ENCODE measurements at regions not wholly inside any gene's neighbourhood (a gene's known extent, or its start where the extent isn't known, plus 50 kb on each side); places are given as distances from the start of the nearest gene placed in this dataset.

DNA sequence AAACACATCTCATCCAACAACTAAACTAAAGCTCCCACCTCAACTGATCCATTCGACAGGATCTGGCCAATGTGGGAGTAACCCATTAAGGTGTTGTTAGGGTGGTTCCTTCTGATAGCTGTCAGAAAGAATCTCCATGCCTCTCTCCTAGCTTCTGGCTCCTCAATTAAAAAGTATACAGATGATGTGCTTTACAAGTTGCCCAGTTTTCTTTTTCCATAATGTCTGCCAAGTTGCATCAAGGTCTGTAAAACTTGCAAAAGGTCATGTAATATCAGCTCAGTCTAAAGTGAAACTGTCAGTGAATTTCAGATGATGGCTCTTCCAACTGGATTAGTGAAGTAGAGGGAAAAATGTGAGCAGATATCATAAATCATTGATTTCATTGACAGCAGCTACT is 191.8 kb downstream of the RAB28 start:
- H3K9me3 ChIP-seq (ENCODE audit: control insufficient read depth, insufficient read depth, low read length): peaks cover 6% of the 10 kb centered on the region
- H2BK20ac ChIP-seq (ENCODE audit: low read depth, low read length): no peak overlapping the region
- H2BK5ac ChIP-seq (ENCODE audit: low read depth, low read length, poor library complexity, severe bottlenecking): no peak overlapping the region
- H2BK120ac ChIP-seq (ENCODE audit: low read depth, low read length): no peak overlapping the region
- no peak overlapping the region for H2AK5ac ChIP-seq (ENCODE audit: low read depth, low read length)
- no peak overlapping the region for H3K4ac ChIP-seq (ENCODE audit: low read depth, low read length)
- no peaks in the 10 kb centered on the region for H3K79me1 ChIP-seq (ENCODE audit: low read depth in 1 of 2, low read length in 2 of 2)
- POLR2A ChIA-PET (ENCODE audit: unreplicated experiment): no interaction called here
- H4K20me1 ChIP-seq (ENCODE audit: insufficient read depth, low read length): no peaks in the 10 kb centered on the region
- H3K4me2 ChIP-seq (ENCODE audit: low read depth, low read length): no peak overlapping the region
- no peak for DNase-seq
- no peak overlapping the region for H4K5ac ChIP-seq (ENCODE audit: low read depth, low read length)
- CTCF ChIA-PET: interaction anchor here (1.0 kb wide), 1 partner anchor 43 kb away, joined by 3 read pairs; no protein-coding TSS in a partner anchor
- TF ChIP-seq SMC3 (IDR thresholded peaks at IDR 0.05; ENCODE audit: low read depth, low read length): no peak
- TF ChIP-seq FOS (IDR thresholded peaks at IDR 0.05; ENCODE audit: low read depth, low read length): no peak
- TF ChIP-seq MAZ (IDR thresholded peaks at IDR 0.05; ENCODE audit: borderline replicate concordance, low read depth, low read length): no peak
- TF ChIP-seq BHLHE40 (IDR thresholded peaks at IDR 0.05; ENCODE audit: low read depth, low read length): no peak
- TF ChIP-seq CEBPB (IDR thresholded peaks at IDR 0.05; ENCODE audit: low read depth, low read length): no peak
- no peak for TF ChIP-seq MAFK (IDR thresholded peaks at IDR 0.05; ENCODE audit: low read depth, low read length)
- no peak for TF ChIP-seq NFE2L2 (IDR thresholded peaks at IDR 0.05; ENCODE audit: low read depth, low read length)
- no peak for TF ChIP-seq CHD1 (IDR thresholded peaks at IDR 0.05; ENCODE audit: low read depth, low read length)
- TF ChIP-seq, protein P1, sequence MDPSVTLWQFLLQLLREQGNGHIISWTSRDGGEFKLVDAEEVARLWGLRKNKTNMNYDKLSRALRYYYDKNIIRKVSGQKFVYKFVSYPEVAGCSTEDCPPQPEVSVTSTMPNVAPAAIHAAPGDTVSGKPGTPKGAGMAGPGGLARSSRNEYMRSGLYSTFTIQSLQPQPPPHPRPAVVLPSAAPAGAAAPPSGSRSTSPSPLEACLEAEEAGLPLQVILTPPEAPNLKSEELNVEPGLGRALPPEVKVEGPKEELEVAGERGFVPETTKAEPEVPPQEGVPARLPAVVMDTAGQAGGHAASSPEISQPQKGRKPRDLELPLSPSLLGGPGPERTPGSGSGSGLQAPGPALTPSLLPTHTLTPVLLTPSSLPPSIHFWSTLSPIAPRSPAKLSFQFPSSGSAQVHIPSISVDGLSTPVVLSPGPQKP (IDR thresholded peaks at IDR 0.05; ENCODE audit: borderline replicate concordance, low read depth, low read length): no peak
- TF ChIP-seq MXI1 (IDR thresholded peaks at IDR 0.05; ENCODE audit: borderline replicate concordance, low read depth, low read length): no peak
- TF ChIP-seq POLR2A (IDR thresholded peaks at IDR 0.05; ENCODE audit: low read depth, low read length): no peak
- TF ChIP-seq, protein P2, sequence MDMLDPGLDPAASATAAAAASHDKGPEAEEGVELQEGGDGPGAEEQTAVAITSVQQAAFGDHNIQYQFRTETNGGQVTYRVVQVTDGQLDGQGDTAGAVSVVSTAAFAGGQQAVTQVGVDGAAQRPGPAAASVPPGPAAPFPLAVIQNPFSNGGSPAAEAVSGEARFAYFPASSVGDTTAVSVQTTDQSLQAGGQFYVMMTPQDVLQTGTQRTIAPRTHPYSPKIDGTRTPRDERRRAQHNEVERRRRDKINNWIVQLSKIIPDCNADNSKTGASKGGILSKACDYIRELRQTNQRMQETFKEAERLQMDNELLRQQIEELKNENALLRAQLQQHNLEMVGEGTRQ (IDR thresholded peaks at IDR 0.05; ENCODE audit: low read depth, low read length): no peak
- no peak for TF ChIP-seq RCOR1 (IDR thresholded peaks at IDR 0.05; ENCODE audit: insufficient replicate concordance, low read length)
- TF ChIP-seq RFX5 (IDR thresholded peaks at IDR 0.05; ENCODE audit: low read depth, low read length): no peak
- TF ChIP-seq, protein P3, sequence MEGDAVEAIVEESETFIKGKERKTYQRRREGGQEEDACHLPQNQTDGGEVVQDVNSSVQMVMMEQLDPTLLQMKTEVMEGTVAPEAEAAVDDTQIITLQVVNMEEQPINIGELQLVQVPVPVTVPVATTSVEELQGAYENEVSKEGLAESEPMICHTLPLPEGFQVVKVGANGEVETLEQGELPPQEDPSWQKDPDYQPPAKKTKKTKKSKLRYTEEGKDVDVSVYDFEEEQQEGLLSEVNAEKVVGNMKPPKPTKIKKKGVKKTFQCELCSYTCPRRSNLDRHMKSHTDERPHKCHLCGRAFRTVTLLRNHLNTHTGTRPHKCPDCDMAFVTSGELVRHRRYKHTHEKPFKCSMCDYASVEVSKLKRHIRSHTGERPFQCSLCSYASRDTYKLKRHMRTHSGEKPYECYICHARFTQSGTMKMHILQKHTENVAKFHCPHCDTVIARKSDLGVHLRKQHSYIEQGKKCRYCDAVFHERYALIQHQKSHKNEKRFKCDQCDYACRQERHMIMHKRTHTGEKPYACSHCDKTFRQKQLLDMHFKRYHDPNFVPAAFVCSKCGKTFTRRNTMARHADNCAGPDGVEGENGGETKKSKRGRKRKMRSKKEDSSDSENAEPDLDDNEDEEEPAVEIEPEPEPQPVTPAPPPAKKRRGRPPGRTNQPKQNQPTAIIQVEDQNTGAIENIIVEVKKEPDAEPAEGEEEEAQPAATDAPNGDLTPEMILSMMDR (conservative IDR thresholded peaks at IDR 0.05; ENCODE audit: low read depth, low read length): no peak
- no peak for TF ChIP-seq RAD21 (IDR thresholded peaks at IDR 0.05; ENCODE audit: low read length)
- no peaks in the 10 kb centered on the region for H3K36me3 ChIP-seq (ENCODE audit: control insufficient read depth, insufficient read depth, low read length)
- dilution Hi-C loops (cut with HindIII; ENCODE audit: low sequenced_read_pairs, unreplicated experiment): no loop called here
- H4K8ac ChIP-seq (ENCODE audit: low read depth in 2 of 2, low read length in 2 of 2): no peak overlapping the region
- no peak for ATAC-seq (ENCODE audit: low read depth)
- BruUV-seq (replicated peaks): no TSS peak
- no peaks in the 10 kb centered on the region for H3K9me1 ChIP-seq (ENCODE audit: insufficient read depth, low read length)
- H2BK15ac ChIP-seq (ENCODE audit: low read depth, low read length): no peak overlapping the region
- in situ Hi-C loops (cut with MboI; ENCODE audit: low sequenced_read_pairs): no loop called here
- H3K9ac ChIP-seq (ENCODE audit: low read depth, low read length): no peak overlapping the region
- H4K91ac ChIP-seq (ENCODE audit: insufficient read depth, low read depth, low read length): no peak overlapping the region
- no peaks in the 10 kb centered on the region for H3K4me1 ChIP-seq (ENCODE audit: control insufficient read depth, insufficient read depth, low read length)
- H3K18ac ChIP-seq (ENCODE audit: low read depth, low read length): no peak overlapping the region
- H2AFZ ChIP-seq (replicated peaks; ENCODE audit: low read length, poor library complexity): no peak overlapping the region
- no peak overlapping the region for H3K56ac ChIP-seq (ENCODE audit: extremely low read depth, insufficient read depth, low read length)
- intact Hi-C loops (cut with micrococcal nuclease): no loop called here
- no peaks in the 10 kb centered on the region for H3K27me3 ChIP-seq (ENCODE audit: control insufficient read depth, insufficient read depth, low read length)
- no peak overlapping the region for H2AK9ac ChIP-seq (replicated peaks; ENCODE audit: low read depth, low read length, poor library complexity)
- H3K23ac ChIP-seq (ENCODE audit: low read depth, low read length): no peak overlapping the region
- no peak overlapping the region for H3K4me3 ChIP-seq (ENCODE audit: insufficient read depth, low read depth, low read length)
- WGBS, 2 experiments (ENCODE audit: extremely low coverage in 2 of 2, insufficient read length in 1 of 2): no CpG with 5 or more reads among the region's 1 CpG
- H3K14ac ChIP-seq (replicated peaks; ENCODE audit: low read depth, low read length): no peak overlapping the region
- no peak overlapping the region for H3K27ac ChIP-seq (ENCODE audit: insufficient read depth, low read length)
